Gastroesophageal sphincter (tissue), 3 donors: ENCODE measurements at regions not wholly inside any gene's neighbourhood (a gene's known extent, or its start where the extent isn't known, plus 50 kb on each side); places are given as distances from the start of the nearest gene placed in this dataset.

Experiments used
- CTCF ChIP-seq, 4 experiments: fragments of 200-600 bp in 2 of 4; fragments of 450-650 bp in 2 of 4; sonication (generic) in 1 of 4; IDR thresholded peaks; one replicate each; pipeline ENCODE4 v1.5.1; 2017 to 2019; ENCODE audit warnings: antibody characterized with exemption in 4 of 4, mild to moderate bottlenecking in 2 of 4, moderate library complexity in 2 of 4
- POLR2A ChIP-seq, 2 donors: fragments of 450-650 bp; IDR thresholded peaks; one replicate each; pipeline ENCODE4 v1.6.1; 2017; ENCODE audit warnings: antibody characterized with exemption in 2 of 2, mild to moderate bottlenecking in 2 of 2, moderate library complexity in 1 of 2

DNA sequence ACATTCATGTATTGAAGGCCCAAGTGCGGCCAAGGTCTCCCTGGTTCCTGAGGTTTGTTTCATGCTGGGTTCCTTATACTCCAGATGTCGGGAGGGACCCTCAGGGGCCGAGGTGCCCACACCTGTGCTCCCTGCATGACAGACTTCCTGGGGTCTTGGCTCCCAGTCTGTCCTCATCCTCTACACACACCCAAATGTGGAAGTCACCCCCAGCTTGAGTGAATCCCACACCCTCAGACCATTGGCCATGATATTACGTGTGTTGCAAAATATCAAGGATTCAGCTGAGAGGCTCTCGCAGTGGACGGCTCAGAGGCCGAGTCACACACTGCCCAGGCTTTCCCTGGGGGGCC lies 82.2 kb upstream of the DUSP22 start:
- TF ChIP-seq POLR2A (IDR thresholded peaks at IDR 0.05) (no peak), CTCF (IDR thresholded peaks at IDR 0.05) (no peak)
